Stimulated activated CD8-positive, alpha-beta memory T cell treated with anti-CD3 and anti-CD28 coated beads, Interleukin-4, amount 100 ng/mL, for 24 hours (primary cell): ENCODE measurements at regions not wholly inside any gene's neighbourhood (a gene's known extent, or its start where the extent isn't known, plus 50 kb on each side); places are given as distances from the start of the nearest gene placed in this dataset.
"Not testable (repeated sequence)": the region's sequence is repeated elsewhere in the genome, so short reads cannot be mapped to it uniquely, and the experiment has no call there.

Source experiments
- DNase-seq: peaks from one replicate; pipeline ENCODE4 v3.0.0-alpha.2; 2020; ENCODE audit warnings: low read depth

DNA sequence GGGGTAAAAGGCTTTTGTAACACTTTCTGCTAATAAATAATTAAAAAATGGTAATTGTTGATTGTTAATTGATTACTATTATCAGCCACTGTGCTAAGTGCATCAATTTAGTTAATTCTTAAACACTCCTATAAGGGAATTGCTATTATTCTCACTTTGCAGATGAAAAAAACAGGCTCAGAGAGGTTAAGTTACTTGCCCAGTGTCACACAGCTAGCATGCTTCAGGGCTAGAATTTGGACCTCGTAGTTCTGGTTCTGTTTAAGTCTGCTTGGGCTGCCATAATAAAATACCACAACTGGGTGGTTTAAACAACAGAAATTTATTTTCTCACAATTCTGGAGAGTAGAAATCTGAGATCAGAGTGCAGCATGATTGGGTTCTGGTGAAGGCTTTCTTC is 164.8 kb upstream of the TBX18 start:
- DNase-seq = no peak

GRCh38 chr6:84927551-84927950 is 163.2 kb upstream of the TBX18 start:
- no peak for DNase-seq

- DNase-seq = no peak
Observed at GRCh38 chr6:84926189-84927155, 162.1 kb upstream of the TBX18 start.

GRCh38 chr6:84921891-84922290 is 157.5 kb upstream of the TBX18 start:
- no peak for DNase-seq

DNA sequence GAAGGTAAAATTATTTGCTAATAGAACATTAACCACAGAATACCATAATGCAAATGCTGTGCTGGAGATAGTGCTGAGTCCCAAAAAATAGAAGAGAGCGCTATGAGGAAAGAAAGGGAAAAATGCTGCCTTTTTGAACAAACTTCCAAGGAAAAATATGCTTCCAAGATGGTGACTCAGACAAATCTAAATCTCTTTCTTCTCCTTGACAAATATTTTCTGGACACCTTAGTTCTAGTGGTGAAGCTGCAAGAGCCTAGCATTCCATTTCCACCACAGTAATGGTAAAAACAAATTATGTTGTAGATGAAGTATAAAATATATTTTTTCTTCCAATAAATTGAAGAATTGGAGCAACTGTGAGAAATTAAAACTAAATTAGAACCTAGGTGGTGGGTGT is 155.6 kb upstream of the TBX18 start:
- DNase-seq = no peak

GRCh38 chr6:84916704-84917103 is 152.3 kb upstream of the TBX18 start:
- DNase-seq = no peak

DNA sequence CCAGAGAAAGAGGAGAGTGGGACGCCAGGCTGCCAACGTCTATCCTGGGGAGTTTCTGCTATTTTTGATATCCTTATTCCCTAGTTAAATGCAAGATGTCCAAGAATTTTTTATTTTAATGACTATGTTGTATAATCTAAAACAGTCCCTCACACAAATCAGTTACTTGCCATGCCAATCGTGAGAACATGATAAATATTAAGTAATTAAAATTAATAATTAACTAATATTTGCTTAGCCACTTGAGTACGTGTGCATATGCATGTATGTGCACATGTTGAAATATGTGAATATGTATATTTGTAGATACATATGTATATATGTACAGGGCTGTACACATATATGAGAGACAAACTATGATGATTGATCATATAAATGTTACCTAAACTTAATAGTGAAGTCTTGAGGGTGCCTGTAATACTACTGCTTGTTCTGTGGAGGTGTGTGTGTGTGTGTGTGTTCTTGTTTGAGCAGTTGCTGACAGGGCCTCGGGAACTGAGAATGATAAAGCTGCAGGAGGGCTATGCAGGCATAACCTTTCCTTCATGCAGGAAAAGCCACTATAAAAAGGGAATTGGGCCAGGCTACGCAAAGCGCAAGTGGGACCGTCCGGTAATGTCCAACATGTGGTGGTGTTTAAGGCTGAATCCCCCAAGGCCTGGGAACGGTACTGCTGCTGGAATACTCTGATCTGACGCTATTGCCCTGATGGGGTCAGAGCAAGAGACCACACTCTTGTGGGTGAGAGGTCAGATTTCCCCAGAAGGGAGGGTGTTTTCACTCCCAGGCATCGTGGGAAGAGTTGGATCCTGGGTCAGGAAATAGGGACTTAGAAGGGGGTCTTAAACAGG is 148.3 kb upstream of the TBX18 start:
- DNase-seq = no peak

DNA sequence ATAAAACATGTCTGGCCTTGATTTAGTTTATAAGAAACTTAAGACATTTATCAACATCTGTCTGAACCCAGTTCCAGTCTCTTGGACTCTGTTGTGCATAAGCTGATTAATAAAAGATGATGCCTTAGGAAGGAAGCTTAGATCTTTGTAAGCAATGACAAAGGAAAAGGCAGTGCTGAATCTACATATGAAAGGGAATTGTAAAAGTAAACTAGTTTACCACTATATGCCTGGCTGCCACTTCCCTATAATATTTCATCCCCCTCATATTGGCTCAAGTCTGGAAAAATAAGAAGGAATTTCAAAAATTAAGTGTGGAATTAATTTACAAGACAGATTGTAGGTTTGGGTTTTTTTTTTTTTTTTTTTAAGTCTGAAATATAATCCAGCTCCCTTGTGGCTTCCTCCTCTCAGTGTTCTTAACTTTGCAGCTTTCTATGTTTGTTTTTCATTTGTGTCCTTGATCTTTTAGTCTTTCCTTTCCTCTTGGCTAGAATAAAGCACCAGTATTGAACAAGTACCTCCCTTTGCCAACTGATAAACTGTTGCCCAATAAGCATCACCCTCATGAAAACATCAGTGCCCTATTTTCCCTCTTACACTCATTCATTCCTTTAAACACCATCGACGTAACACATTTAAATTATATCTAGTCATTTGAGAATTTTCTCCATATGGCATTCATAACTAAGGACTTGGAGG is 146.7 kb upstream of the TBX18 start:
- no peak for DNase-seq

DNA sequence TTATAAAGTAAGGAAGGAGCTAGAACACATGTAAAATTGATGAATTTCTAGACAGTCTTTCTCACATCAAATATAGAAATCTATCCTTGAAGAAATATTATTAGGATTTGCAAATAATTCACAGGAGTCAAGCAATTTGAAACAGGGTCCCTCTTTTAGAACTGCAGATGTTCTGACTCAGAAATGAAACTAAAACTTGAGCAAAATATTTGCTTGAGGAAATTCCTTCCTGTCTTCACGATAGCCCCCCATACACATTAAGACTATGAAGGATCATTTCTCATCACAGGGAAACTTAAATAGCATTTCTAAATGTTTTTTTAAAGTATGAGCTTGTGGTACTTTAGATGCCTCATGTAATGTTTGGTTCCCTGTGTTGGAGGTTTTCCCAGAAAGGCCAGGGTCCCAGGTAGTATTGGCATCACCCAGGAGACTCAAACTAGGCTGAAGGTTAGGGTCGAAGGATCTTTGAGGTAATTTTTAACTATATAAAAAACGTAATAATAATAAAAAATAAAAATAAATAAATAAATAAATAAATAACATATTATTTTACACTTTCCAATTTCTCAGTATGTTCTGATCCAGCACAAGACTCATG is 144.0 kb upstream of the TBX18 start:
- no peak for DNase-seq

- DNase-seq = no peak
Observed at GRCh38 chr6:84906514-84906913, 142.1 kb upstream of the TBX18 start.

DNA sequence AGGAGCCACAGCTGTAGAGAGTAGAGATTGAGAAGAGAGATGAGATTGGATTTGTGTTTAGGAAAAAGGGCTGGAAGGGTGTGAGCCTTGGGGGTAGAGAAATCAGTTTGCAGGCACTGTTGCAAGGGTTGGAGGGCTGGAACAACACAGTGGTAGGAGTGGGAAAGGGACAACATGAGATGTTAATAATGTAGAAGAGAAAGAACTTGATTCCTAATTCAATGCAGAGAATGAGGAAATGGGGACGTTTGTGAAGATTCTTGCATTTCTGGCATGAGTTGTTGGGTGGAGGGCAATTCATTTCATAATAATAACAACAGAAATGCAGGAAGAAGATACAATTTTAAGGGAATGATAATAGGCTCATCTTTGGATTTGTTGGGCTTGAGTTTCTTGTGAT is 141.4 kb upstream of the TBX18 start:
- DNase-seq = no peak

- no peak for DNase-seq
Observed at GRCh38 chr6:84902354-84902928, 138.0 kb upstream of the TBX18 start.

DNA sequence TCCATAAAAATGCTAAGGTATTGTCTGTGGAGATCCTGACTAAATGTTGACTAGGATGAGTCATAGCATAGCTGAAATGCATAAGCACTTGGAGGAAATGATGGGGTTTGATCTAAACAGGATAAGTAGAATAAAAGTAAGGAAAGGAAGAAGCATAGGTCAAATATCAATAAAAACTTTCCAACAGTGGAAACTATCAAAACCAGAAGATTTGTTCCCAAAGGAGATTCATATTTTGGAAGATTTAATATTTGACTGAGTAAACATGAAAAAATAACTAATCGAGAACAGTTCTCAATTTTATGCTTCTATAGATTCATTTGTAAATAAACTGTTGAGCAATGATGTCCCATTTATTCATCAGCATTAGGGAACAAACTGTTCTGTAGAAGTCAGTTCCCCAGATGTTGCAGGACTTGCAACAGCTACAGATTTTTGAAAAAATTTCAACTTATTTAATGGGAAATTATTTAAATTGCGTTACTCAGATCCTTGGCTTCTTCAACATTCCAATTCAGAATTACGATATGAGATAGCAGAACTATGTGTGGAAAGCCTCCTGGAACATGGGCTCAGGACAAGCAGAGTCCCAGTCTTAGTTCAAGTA is 133.7 kb upstream of the TBX18 start:
- no peak for DNase-seq

DNA sequence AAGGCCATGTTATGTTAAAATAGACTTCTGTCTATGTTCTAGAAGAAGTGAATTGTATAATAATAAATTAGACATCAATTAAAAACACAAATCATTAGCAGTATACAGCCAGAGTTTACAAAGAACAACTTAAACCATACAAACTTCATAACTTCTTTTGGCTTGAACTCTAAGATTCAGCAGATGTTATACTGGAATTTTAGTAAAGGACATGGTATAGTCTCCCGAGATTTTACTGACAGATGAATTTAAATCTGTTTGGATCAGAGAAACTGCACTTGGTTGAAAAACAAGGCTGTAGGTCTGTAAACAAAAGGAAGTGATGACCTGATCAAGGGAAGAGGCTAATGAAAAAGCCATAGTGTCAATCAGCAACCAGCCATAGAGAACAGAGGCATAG is 132.6 kb upstream of the TBX18 start:
- DNase-seq = no peak

DNA sequence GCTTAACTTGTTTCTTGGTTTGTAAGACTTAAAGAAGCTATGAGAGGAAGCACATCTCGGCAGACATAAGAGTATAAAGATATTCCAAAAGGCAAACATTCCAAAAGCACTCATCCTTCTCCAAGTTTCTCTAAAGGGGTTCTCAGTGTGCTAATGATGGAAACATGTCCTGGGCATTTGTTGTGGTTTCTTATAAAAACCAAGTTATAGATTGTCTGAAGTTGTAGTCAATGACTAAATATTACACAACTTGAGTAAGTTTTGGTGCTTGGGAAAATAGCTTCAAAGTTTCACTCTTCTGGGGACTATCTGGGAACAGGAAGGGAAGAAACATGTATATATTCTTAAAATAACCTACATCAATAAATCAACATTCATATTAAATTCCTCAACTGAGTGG is 128.3 kb upstream of the TBX18 start:
- no peak for DNase-seq

DNA sequence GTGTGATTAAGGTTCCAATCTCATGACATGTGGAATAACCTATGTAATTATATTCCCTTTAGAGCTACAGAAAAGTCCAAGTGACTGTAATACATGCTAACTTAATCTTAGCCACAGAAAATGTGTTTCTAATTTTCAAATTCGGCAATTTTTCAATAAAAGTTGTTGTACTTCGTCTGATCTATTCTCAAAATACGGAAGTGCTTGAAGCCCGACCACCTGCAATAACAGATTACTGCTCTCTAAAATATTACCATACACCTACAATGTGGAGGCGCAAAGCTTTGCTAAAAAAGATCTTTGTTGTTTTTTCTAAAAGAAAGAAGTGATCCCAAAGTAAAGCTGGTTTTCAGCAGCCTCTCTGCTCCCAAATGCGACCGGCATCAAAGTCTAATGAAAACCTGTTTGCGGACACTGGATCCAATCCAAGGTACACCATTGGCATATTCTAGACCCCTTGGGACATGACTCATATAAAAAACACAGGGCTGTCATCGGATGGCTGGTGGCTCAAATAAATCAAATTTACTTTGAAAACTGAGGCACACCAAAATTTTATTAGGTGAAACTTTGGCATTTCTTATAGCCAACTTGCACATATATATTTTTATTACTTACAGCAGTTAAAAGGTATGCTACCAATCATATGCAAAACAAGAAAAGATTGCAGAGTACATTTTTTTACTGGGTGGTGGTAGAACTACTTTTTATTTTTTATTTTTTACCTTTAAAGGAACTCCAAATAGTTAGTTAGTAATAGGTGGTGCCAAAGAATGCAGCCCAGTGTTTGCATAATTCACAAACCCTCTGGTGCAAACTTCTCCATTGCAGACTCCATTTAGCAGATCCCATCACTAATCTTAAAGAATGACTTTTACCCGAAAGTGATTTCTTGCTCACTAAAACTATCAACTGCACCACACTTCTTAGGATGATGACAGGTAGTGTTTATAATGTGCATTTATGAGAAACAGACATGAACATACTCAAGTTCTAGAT is 118.7 kb upstream of the TBX18 start:
- no peak for DNase-seq

- DNase-seq = not testable (repeated sequence)
Observed at GRCh38 chr6:84879385-84879784, 115.0 kb upstream of the TBX18 start.

- DNase-seq = no peak
Observed at GRCh38 chr6:84877515-84878210, 113.3 kb upstream of the TBX18 start.
